HEK293T (cell line): ENCODE measurements at regions not wholly inside any gene's neighbourhood (a gene's known extent, or its start where the extent isn't known, plus 50 kb on each side); places are given as distances from the start of the nearest gene placed in this dataset.
A peak's percentile ranks its signal among the peaks of the same experiment; 100 is the strongest.
"Not testable (repeated sequence)": the region's sequence is repeated elsewhere in the genome, so short reads cannot be mapped to it uniquely, and the experiment has no call there.

Experiments
- CTCF ChIA-PET: fragments of 350-600 bp; formaldehyde crosslinking; extraction: SDS; loops from one replicate; lab custom pipeline; 2021; ENCODE audit warnings: antibody characterized with exemption, inconsistent platforms; lab: Yijun Ruan, JAX
- POLR2A ChIA-PET: fragments of 350-600 bp; formaldehyde crosslinking; extraction: SDS; loops from one replicate; lab custom pipeline; 2020; ENCODE audit warnings: antibody characterized with exemption, inconsistent platforms; lab: Yijun Ruan, JAX
- DNase-seq: peaks from one replicate; pipeline ENCODE4 v3.0.0; 2012; ENCODE audit warnings: mixed read lengths; ENCODE audit errors: extremely low spot score
- ARNT ChIP-seq: fragments of 450-650 bp; IDR thresholded peaks from 2 replicates; pipeline ENCODE4 v1.6.1; 2017; ENCODE audit warnings: mild to moderate bottlenecking
- BHLHE40 ChIP-seq: fragments of 450-650 bp; IDR thresholded peaks from 2 replicates; pipeline ENCODE4 v1.6.1; 2016; ENCODE audit warnings: mild to moderate bottlenecking, moderate library complexity, borderline replicate concordance
- CTBP1 ChIP-seq: fragments of 450-650 bp; IDR thresholded peaks from 2 replicates; pipeline ENCODE4 v1.6.1; 2016; ENCODE audit warnings: borderline replicate concordance
- ELF4 ChIP-seq: fragments of 450-650 bp; IDR thresholded peaks from 2 replicates; pipeline ENCODE4 v1.6.1; 2017; ENCODE audit warnings: antibody characterized with exemption
- FOXA1 ChIP-seq: fragments of 450-650 bp; IDR thresholded peaks from 2 replicates; pipeline ENCODE4 v1.6.1; 2016; ENCODE audit warnings: mild to moderate bottlenecking
- FOXK2 ChIP-seq: fragments of 450-650 bp; IDR thresholded peaks from 2 replicates; pipeline ENCODE4 v1.6.1; 2016; ENCODE audit warnings: mild to moderate bottlenecking
- FOXM1 ChIP-seq: fragments of 450-650 bp; IDR thresholded peaks from 2 replicates; pipeline ENCODE4 v1.6.1; 2017; ENCODE audit warnings: mild to moderate bottlenecking, borderline replicate concordance
- HDGF ChIP-seq: fragments of 450-650 bp; IDR thresholded peaks from 2 replicates; pipeline ENCODE4 v1.6.1; 2017; ENCODE audit warnings: antibody characterized with exemption, borderline replicate concordance
- L3MBTL2 ChIP-seq: fragments of 450-650 bp; conservative IDR thresholded peaks from 2 replicates; pipeline ENCODE4 v1.6.1; 2016; ENCODE audit warnings: mild to moderate bottlenecking
- LEF1 ChIP-seq: fragments of 450-650 bp; IDR thresholded peaks from 2 replicates; pipeline ENCODE4 v1.6.1; 2017; ENCODE audit warnings: mild to moderate bottlenecking, borderline replicate concordance
- NFRKB ChIP-seq: fragments of 450-650 bp; IDR thresholded peaks from 2 replicates; pipeline ENCODE4 v1.6.1; 2016; ENCODE audit warnings: mild to moderate bottlenecking, moderate library complexity
- PKNOX1 ChIP-seq: fragments of 450-650 bp; IDR thresholded peaks from 2 replicates; pipeline ENCODE4 v1.6.1; 2016
- SP1 ChIP-seq: fragments of 450-650 bp; IDR thresholded peaks from 2 replicates; pipeline ENCODE4 v1.6.1; 2017
- SUZ12 ChIP-seq: fragments of 450-650 bp; IDR thresholded peaks from 2 replicates; pipeline ENCODE4 v1.6.1; 2016; ENCODE audit warnings: mild to moderate bottlenecking
- TARDBP ChIP-seq: fragments of 450-650 bp; IDR thresholded peaks from 2 replicates; pipeline ENCODE4 v1.6.1; 2016
- ZNF384 ChIP-seq: fragments of 450-650 bp; IDR thresholded peaks from 2 replicates; pipeline ENCODE4 v1.6.1; 2016

DNA sequence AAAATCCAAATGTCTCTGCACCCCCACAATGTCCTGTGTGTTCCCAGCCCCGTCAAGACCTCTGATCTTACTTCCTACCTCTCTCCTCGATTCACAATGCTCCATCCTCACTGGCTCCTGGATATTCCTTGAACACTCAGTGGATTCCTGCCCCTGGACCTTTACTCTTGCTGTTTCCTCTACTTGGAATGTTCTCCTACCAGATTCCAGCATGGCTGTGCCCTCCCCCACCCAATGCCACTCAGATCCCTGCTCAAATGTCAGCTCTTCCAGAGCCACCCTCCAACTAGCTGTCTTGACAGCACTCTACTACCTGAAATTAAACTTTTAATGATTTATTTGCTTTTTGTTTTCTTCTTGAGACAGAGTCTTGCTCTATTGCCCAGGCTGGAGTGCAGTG is 107.4 kb downstream of the KLF5 start:
- ChIA-PET POLR2A (no interaction called here), CTCF (no interaction called here)
- no peak for DNase-seq
- no peak for TF ChIP-seq SUZ12
- no peak for TF ChIP-seq FOXA1
- no peak for TF ChIP-seq BHLHE40
- TF ChIP-seq PKNOX1: peak; percentile 24; the same call in 1 of the 2 replicates
- TF ChIP-seq ZNF384: no peak

GRCh38 chr13:73162912-73163911 is 104.4 kb downstream of the KLF5 start:
- ChIA-PET CTCF (no interaction called here), POLR2A (no interaction called here)
- DNase-seq: no peak
- no peak for TF ChIP-seq LEF1
- TF ChIP-seq FOXM1: no peak
- no peak for TF ChIP-seq ELF4
- no peak for TF ChIP-seq ARNT
- TF ChIP-seq SUZ12: no peak
- no peak for TF ChIP-seq SP1
- no peak for TF ChIP-seq PKNOX1
- no peak for TF ChIP-seq FOXA1
- no peak for TF ChIP-seq L3MBTL2
- no peak for TF ChIP-seq CTBP1
- no peak for TF ChIP-seq HDGF
- TF ChIP-seq BHLHE40: no peak
- TF ChIP-seq NFRKB: no peak

GRCh38 chr13:73160371-73161031 is 101.7 kb downstream of the KLF5 start:
- POLR2A ChIA-PET, CTCF ChIA-PET, DNase-seq: not testable (repeated sequence)

- no peak for TF ChIP-seq CTBP1
- TF ChIP-seq L3MBTL2: no peak
- no peak for TF ChIP-seq TARDBP
- no peak for TF ChIP-seq FOXK2
- TF ChIP-seq SUZ12: no peak
- no peak for TF ChIP-seq NFRKB
- no peak for TF ChIP-seq FOXA1
- no peak for TF ChIP-seq LEF1
- no peak for TF ChIP-seq SP1
- no peak for TF ChIP-seq HDGF
- no peak for DNase-seq
- ChIA-PET POLR2A (no interaction called here), CTCF (interaction anchor here (0.6 kb wide), 1 partner anchor 134 kb away, joined by 9 read pairs; no protein-coding TSS in a partner anchor)
These were observed 100.0 kb downstream of the KLF5 start for GRCh38 chr13:73158851-73159250.

GRCh38 chr13:73157031-73157430 is 98.2 kb downstream of the KLF5 start:
- CTCF ChIA-PET: no interaction called here
- POLR2A ChIA-PET: no interaction called here
- DNase-seq: no peak

GRCh38 chr13:73146707-73147106 is 87.9 kb downstream of the KLF5 start:
- POLR2A ChIA-PET: no interaction called here
- TF ChIP-seq PKNOX1: no peak
- no peak for TF ChIP-seq FOXK2
- no peak for TF ChIP-seq ELF4
- no peak for TF ChIP-seq FOXM1
- no peak for TF ChIP-seq SUZ12
- TF ChIP-seq TARDBP: no peak
- no peak for TF ChIP-seq NFRKB
- TF ChIP-seq ARNT: no peak
- no peak for TF ChIP-seq CTBP1
- no peak for TF ChIP-seq SP1
- TF ChIP-seq HDGF: no peak
- TF ChIP-seq BHLHE40: no peak
- no peak for TF ChIP-seq FOXA1
- no peak for TF ChIP-seq L3MBTL2
- no peak for TF ChIP-seq LEF1
- TF ChIP-seq ZNF384: no peak
- DNase-seq: no peak
- CTCF ChIA-PET: no interaction called here

More at GRCh38 chr13:73157031-73157430, 98.2 kb downstream of the KLF5 start:
- no peak for TF ChIP-seq FOXM1
- TF ChIP-seq ARNT: no peak
- TF ChIP-seq ELF4: no peak
- no peak for TF ChIP-seq BHLHE40
- TF ChIP-seq SUZ12: no peak
- TF ChIP-seq ZNF384: no peak
- no peak for TF ChIP-seq NFRKB
- no peak for TF ChIP-seq TARDBP
- no peak for TF ChIP-seq CTBP1
- no peak for TF ChIP-seq FOXK2
